Hypothalamus (tissue), 51 donors: ENCODE measurements at regions not wholly inside any gene's neighbourhood (a gene's known extent, or its start where the extent isn't known, plus 50 kb on each side); places are given as distances from the start of the nearest gene placed in this dataset.

ENCODE experiments used
- DNase-seq, 51 donors: peaks; one replicate each; lab custom pipeline; 2025; lab: John Stamatoyannopoulos, UW

DNA sequence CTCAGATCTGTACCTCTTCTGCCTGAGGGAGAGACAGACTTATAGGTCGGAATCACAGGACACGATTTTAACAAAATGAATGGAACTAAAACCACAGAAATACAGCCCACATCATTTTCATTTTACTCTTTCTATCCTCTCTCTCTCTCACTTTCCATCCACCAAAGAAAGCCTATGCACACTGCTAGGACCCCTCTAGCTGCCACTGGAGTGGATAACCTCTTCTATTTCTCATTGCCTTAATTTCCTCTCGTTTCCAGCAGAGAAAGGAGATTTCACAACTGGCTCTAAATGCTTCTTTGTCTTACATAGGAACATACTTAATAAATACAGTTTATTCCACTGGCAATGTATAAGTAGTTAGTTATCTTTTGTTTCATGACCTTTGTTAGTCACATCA is 867.8 kb upstream of the ADGRL4 start:
- no peak for DNase-seq

GRCh38 chr1:79859212-79859948 is 852.9 kb upstream of the ADGRL4 start:
- DNase-seq: no peak

GRCh38 chr1:79852004-79852403 is 845.5 kb upstream of the ADGRL4 start:
- DNase-seq: no peak

GRCh38 chr1:79849388-79849787 is 842.9 kb upstream of the ADGRL4 start:
- DNase-seq: no peak

- DNase-seq: no peak
Measured at GRCh38 chr1:79848316-79848715, 841.8 kb upstream of the ADGRL4 start.

DNA sequence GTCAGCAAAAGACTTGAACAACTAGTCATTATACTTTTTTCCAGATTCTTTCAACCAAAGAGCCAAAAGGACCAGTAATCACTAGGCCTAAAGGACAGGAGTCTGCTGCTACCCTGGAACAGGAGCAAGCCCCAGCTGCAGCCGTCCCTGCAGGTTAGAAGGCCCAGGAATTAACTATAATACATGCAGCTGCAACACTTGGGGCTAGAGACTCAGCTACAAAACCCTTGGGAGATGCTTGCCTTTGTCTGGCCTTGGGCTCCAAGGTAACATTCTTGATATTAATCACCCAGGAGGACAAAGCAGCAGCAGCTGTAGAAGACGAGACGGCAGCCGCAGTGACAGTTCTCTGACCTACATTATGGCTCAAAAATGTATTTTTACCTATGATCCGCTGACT is 841.2 kb upstream of the ADGRL4 start:
- DNase-seq: no peak

DNA sequence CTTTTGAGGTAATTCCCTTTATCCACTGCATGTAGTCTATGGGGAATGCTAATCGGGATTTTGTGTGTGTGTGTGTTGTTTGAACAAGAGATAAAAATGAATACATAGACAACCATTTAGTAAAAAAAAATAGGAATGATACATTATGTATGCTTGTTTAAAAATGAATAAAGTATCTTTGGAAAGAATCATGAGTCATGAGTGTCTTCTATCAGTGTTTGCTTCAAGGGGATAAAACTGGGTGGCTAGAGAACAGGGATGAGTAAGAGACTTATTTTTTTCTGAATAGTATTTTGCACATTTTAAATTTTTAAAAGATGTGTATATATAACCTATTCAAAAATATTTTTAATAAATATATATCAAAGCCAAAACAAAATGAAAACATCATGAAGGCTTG is 839.4 kb upstream of the ADGRL4 start:
- no peak for DNase-seq

- DNase-seq: no peak
Measured at GRCh38 chr1:79842811-79843210, 836.3 kb upstream of the ADGRL4 start.

GRCh38 chr1:79839882-79840281 is 833.4 kb upstream of the ADGRL4 start:
- no peak for DNase-seq

DNA sequence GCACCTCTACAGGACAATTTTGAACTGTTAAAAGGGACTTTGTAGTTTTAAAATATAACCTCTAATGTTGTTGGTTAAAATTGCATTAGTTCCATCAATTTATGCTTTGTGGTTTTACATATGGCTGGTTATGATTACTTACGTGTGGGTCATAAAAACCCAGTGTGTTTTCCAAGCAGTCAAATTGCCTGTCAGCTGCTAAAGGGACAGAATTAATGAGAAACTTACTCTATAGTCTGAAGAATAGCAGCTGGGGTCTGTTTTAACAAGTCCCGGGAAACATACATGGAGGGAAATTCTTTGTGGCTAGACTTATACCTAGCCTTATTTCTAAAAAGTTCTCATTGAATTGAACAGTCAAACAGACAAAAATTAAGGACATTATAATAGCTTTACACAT is 820.9 kb upstream of the ADGRL4 start:
- no peak for DNase-seq

DNA sequence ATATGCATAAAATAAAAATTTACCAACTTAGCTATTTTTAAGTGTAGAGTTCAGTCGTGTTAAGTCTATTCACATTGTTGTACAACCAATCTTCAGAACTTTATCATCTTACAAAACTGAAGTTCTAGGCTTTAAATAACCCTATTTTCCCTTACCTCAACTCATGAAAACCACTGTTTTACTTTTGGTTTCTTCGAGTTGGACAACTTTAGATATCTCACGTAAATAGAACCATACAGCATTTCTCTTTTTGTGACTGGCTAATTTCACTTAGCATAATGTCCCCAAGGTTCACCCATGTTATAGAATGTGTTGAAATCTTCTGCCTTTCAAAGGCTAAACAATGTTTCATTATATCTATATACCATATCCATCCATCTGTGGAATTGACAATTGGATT is 819.0 kb upstream of the ADGRL4 start:
- no peak for DNase-seq

DNA sequence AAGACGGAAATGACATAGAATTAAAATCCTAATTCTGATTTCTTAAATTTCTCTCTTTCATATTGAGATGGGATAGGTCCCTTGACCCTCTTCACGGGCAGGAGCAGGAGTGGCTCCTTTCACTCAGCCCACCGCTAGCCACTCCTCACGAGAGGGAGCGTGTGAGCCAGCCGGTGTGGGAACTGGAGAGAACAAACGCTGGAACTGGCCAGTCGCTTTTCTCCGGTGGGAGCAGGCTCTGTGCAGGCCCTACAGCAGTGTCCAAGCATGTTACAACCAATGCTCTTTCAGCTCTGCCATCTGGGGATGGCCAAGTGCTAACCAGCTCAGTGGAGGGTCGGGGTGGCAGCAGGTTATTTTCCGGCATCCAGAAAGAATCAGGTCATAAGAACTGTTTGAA is 815.5 kb upstream of the ADGRL4 start:
- no peak for DNase-seq

- no peak for DNase-seq
Measured at GRCh38 chr1:79819140-79819539, 812.6 kb upstream of the ADGRL4 start.

GRCh38 chr1:79817031-79817560 is 810.6 kb upstream of the ADGRL4 start:
- DNase-seq: no peak

DNA sequence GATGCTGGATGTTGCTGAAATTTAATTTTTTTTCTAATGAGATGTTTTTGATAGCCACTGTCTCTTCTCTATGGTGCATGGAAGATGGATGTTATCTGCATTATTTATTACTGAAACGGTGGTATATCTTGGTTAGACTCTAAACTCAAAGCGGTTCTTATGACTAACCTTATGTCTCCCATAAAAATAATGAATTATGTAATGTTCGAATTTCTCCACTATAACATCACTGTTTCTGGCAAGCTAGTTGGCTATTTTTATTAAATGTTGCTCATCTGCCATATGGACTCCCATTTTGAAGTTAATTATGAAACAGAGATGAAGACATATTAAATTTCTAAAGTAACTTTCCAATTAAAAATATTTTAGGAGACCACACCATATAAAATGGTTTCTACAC is 808.6 kb upstream of the ADGRL4 start:
- DNase-seq: no peak

DNA sequence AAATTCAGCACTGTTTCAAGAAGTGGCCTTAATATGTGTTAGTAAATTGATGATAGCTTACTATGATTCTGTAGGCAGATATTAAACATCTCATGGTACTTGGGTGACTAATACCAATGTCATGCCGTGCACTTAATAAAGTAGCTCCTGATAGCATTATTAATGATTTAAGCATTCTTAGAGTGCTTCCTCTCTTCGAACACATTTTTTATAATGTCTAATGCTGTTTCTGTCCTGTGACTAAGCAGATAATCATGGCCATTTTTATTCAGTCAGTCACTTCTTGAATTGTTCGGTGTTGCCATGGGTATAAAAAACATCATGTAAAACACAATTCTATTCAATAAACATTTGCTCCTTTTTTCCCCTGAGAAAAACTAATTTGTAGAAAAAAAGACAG is 804.6 kb upstream of the ADGRL4 start:
- no peak for DNase-seq

DNA sequence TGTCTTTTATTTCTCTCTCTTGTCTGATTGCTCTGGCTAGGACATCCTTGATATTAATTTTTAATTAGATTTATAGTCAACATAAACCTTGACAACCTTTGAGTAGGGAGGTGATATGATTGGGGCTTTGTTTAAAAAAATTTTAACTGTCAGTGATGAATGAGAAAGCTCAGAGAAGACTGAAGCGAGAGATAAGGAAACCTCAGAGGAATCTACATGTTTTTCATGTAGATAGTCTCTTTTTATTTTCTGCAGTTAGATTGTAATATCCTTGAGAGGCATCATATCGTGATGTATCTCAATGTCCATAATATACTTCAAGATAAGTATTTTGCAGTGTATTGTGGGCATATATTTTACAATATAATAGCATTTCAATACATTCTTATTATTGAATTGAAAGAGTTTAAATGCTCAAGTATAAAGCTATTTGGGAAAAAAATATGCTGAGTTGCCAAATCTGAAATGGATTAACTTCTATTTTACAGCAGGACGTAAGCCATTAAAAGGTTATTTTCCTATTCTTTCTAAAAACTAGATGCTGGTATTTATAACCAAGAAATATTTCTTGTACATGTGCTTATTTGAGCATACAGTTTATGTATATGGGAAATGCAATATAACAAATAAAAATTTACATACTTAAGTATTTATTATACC is 802.4 kb upstream of the ADGRL4 start:
- DNase-seq: no peak

DNA sequence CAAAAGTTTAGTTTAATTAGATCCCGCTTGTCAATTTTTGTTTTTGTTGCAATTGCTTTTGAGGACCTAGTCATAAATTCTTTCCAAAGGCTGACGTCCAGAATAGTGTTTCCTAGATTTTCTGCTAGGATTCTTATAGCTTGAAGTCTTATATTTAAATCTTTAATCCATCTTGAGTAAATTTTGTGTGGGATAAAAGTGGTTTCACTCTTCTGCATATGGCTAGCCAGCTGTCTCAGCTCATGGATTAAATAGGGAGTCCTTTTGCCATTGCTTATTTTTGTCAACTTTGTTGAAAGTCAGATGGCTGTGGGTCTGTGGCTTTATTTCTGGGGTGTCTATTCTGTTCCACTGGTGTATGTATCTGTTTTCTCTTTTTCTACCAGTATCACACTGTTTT is 801.3 kb upstream of the ADGRL4 start:
- DNase-seq: no peak

DNA sequence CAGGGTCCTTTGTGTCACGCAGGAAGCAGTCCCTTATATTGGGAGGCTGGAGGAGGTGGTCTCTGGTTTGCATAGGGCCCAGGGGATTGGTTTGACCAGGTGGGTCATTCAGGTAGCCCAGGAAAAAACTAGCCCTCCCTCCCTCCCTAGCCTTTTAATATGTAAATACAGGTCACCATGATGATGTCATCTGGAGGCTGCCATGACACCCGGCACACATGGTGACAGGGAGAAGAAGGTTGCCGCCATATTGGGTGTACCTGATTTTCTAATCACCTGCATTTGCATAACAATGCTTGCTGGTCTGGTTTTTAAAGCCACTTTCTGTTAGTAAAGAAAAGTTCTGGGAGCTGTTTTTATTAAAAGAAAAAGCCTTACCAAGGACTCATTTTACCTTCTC is 791.0 kb upstream of the ADGRL4 start:
- no peak for DNase-seq

- no peak for DNase-seq
Measured at GRCh38 chr1:79796434-79796833, 789.9 kb upstream of the ADGRL4 start.

- DNase-seq: no peak
Measured at GRCh38 chr1:79792219-79792930, 785.8 kb upstream of the ADGRL4 start.
